ENCODE measurements at regions not wholly inside any gene's neighbourhood (a gene's known extent, or its start where the extent isn't known, plus 50 kb on each side); places are given as distances from the start of the nearest gene placed in this dataset.
"Not testable (repeated sequence)": the region's sequence is repeated elsewhere in the genome, so short reads cannot be mapped to it uniquely, and the experiment has no call there.

- DNase-seq (ENCODE audit: insufficient read length, low spot score) (no peak), FAIRE-seq (peak; percentile 47)
Measured at GRCh38 chr1:82161700-82162141, 361.0 kb downstream of the ADGRL2 start.

DNA sequence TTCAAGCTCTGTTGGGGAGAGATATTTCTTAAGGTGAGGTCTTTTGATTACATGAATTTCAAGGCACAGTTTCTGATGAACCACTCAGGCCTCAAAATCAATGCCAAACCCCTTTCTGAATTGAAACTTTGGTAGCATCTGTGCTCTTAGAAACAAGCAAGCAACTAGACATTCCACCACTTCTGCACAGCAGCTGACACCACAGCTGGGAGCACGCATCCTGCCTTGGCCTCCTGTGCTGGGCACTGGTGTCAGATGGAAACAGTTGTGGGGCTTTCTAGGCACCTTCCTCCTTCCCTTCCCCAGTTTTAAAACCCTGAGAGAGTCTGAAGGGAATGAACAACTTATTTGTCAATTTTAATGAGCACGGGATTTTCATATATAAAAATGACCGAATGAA lies 360.2 kb downstream of the ADGRL2 start:
- FAIRE-seq (peak; percentile 76), DNase-seq (ENCODE audit: insufficient read length, low spot score) (no peak)

DNA sequence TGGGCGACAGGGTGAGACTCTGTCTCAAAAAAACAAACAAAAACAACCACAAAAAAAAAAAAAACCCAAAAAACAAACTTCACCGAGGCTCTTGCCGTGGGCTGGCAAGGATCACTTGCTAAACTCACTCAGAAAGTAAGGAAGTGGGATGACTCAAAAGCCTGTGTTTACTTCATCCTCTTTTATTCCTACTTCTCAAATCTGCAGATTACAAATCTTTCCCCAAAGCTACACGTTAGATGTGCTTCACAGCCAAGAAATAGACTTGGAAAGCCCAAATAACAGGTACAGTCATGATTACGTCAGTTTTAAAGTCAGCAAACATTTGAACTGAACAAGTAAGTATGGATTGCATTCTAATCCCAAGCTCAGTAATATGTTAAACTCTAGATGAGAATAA lies 359.3 kb downstream of the ADGRL2 start:
- FAIRE-seq (no peak), DNase-seq (ENCODE audit: insufficient read length, low spot score) (no peak)

DNA sequence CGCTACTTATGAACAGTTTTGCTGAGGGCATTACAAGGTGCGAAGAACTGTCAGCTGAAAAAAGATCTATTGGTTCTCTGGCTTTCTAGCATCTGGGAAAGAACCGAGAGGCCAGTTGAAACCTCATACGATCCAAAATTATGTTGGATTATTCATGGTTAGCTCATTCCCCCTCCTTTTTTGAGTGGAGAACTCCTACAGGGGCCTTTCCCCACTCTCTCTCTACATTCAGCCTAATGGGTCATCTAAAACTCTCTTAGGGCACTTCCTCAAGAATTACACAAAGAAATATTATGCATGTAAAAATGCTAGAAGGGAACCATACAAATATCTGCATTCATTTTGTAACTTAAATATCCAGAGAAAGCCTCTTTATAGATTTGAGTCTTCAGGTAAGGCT lies 358.2 kb downstream of the ADGRL2 start:
- DNase-seq (ENCODE audit: insufficient read length, low spot score) (no peak), FAIRE-seq (no peak)

GRCh38 chr1:82154219-82154970 lies 353.7 kb downstream of the ADGRL2 start:
- no peak for DNase-seq (ENCODE audit: insufficient read length, low spot score)

DNA sequence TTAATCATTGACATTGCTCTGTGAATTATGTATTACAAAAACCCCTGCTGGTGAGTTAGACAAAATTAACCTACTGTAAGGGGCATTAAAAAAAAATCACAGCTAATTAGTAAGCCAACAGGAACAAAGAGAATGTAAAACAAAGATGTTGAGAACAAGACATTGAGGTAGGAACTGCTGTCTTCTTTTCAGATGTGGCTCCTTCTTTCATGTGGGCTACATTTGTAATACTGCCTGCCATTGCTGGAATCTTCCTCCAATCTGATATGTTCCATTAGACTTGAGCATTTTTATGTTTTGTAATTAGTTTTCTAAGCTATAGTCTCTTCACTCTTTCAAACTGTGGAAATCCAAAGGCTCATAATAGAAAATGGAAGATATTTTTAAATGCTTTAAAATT lies 353.0 kb downstream of the ADGRL2 start:
- FAIRE-seq: peak; percentile 54
- DNase-seq (ENCODE audit: insufficient read length, low spot score): no peak

More at GRCh38 chr1:82154219-82154970, 353.7 kb downstream of the ADGRL2 start:
- FAIRE-seq: no peak

DNA sequence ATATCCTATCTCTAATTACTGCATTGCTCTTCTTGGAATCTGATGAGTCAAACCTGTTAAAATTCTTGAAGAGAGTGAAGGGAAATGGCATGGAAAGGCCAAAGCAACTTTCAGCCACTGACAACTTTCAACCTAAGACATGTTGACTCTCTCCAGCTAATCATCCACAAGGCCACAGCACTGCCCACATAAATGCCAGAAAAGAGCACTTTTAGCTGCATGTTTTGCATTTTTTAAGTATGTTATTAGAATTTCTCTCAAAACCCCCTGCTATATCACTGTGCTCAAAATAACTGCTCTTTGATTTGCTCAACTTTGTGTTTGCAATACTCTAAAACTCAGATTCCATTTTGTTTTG lies 352.5 kb downstream of the ADGRL2 start:
- DNase-seq (ENCODE audit: insufficient read length, low spot score) (no peak), FAIRE-seq (peak; percentile 82)

DNA sequence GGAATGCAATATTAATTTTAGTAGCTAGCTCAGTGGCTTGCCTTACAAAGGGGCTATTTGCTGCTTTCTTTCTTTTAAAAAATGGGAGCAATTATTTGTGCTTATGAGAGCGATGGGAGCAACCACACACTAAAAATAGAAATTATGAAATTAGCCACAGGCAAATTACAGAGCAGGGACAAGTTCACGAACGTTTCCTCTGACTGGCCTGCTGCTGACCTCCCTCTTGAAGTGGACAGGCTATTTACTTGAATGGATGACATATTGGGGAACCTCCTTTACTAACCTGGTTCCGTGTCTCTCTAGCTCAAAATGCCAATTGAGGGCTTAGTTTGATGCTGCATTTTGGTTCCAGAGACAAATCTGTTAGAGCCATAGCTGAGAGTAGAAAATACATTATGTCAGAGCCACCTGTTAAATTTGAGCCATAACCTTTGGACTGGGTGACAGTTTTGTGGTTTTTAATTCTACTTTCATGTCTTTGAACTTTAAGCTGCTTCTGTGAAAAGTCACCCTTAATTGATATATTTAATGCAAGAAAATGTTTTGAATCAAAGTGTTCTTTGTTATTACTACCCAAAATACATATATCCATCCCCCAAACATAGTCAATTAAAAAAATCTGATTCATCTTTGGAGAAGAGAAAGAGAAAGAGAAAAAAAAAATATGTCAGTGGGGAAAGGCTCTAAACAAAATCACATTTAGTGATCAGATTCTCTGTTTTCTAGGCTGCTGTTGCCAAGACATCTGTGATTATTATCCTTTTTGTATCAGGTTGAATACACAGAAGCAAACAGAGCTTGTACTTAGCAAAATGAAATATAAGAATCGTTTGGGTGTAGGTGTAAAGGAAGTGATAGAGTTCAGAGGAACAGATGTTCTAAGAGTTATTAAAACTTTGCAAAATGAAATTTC lies 351.9 kb downstream of the ADGRL2 start:
- no peak for DNase-seq (ENCODE audit: insufficient read length, low spot score)
- FAIRE-seq: no peak

GRCh38 chr1:82145656-82146055 lies 344.9 kb downstream of the ADGRL2 start:
- DNase-seq (ENCODE audit: insufficient read length, low spot score): no peak
- no peak for FAIRE-seq

GRCh38 chr1:82143108-82143833 lies 342.5 kb downstream of the ADGRL2 start:
- peak; percentile 40 for FAIRE-seq
- no peak for DNase-seq (ENCODE audit: insufficient read length, low spot score)

- DNase-seq (ENCODE audit: insufficient read length, low spot score) (no peak), FAIRE-seq (no peak)
Measured at GRCh38 chr1:82141390-82141789, 340.7 kb downstream of the ADGRL2 start.

DNA sequence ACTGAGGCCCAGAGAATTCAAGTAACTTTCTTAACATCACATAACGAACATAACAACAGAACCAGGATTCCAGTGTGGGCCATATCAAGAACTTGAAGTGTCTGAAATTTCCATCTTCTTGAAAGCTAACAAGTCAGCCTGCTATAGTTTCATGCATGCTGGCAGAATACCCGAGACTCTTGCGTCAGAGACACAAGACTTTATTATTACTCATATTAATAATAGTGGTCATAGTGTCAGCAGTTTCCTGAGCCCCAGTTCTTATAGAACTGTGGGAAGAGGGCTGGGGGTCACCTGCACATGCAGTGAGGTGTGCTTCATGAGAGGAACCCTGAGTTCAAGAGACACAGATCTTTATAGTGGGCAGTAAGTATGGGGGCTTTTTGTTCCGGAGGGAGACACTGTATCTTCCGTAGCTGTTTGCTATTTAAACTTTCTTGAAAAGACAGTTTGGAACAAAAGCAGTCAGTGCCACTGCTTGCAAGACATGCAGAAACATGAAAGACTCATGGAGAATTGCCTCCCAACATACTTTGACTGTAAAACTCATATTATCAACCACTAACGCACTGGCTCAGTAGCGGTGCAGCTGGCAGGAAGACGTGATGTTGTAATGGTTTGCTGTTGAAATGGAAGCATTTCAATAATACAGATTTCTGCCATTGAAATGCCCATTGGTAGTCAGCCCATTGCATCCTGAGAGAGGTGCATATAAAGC lies 339.2 kb downstream of the ADGRL2 start:
- FAIRE-seq (no peak), DNase-seq (ENCODE audit: insufficient read length, low spot score) (no peak)

DNA sequence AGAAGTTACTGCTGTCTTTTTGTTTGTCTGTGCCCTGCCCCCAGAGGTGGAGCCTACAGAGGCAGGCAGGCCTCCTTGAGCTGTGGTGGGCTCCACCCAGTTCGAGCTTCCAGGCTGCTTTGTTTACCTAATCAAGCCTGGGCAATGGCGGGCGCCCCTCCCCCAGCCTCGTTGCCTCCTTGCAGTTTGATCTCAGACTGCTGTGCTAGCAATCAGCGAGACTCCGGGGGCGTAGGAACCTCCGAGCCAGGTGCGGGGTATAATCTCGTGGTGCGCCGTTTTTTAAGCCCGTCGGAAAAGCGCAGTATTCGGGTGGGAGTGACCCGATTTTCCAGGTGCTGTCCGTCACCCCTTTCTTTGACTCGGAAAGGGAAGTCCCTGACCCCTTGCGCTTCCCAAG lies 335.6 kb downstream of the ADGRL2 start:
- not testable (repeated sequence) for FAIRE-seq; DNase-seq (ENCODE audit: insufficient read length, low spot score)

- no peak for FAIRE-seq
- no peak for DNase-seq (ENCODE audit: insufficient read length, low spot score)
Measured at GRCh38 chr1:82125866-82126265, 325.1 kb downstream of the ADGRL2 start.

GRCh38 chr1:82125119-82125518 lies 324.4 kb downstream of the ADGRL2 start:
- no peak for FAIRE-seq
- DNase-seq (ENCODE audit: insufficient read length, low spot score): no peak

GRCh38 chr1:82121421-82121820 lies 320.7 kb downstream of the ADGRL2 start:
- no peak for FAIRE-seq

DNA sequence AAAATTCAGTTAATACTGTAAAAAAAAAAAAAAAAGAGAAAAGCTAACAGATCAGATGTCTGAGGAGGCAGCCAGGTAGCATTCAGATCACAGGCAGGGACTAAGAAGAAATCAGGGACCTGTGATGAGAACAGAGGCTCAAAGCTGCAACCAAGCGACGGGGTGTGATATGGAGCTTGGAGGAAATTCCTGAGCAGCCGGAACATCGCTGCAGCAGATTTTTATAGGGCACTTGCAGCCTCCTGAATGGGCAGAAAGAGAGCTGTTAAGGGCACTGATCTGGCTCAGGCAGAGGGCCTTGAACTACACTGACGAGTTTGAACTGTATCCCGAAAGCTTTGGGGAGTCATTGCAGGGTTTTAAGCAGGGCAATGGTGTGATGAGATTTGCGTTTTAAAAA lies 315.4 kb downstream of the ADGRL2 start:
- DNase-seq (ENCODE audit: insufficient read length, low spot score) (no peak), FAIRE-seq (no peak)

More at GRCh38 chr1:82121421-82121820, 320.7 kb downstream of the ADGRL2 start:
- no peak for DNase-seq (ENCODE audit: insufficient read length, low spot score)

DNA sequence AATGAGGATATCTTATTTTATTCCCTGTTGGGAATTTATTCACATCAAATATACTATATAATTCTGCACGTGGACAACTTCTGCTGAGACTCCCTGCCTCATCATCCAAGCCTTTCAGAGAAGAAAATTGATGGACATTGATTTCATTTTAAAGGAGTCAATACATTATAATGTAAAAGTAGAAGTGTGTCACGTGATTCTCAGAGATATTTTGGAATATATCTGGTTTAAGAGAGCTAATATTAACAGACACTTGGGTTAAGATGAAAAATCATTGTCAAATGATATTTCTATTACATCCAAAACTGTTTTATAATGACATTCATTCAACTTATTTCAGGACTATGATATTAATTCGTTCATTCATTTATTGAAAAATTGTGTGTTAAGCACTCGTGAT lies 314.2 kb downstream of the ADGRL2 start:
- FAIRE-seq: no peak

DNA sequence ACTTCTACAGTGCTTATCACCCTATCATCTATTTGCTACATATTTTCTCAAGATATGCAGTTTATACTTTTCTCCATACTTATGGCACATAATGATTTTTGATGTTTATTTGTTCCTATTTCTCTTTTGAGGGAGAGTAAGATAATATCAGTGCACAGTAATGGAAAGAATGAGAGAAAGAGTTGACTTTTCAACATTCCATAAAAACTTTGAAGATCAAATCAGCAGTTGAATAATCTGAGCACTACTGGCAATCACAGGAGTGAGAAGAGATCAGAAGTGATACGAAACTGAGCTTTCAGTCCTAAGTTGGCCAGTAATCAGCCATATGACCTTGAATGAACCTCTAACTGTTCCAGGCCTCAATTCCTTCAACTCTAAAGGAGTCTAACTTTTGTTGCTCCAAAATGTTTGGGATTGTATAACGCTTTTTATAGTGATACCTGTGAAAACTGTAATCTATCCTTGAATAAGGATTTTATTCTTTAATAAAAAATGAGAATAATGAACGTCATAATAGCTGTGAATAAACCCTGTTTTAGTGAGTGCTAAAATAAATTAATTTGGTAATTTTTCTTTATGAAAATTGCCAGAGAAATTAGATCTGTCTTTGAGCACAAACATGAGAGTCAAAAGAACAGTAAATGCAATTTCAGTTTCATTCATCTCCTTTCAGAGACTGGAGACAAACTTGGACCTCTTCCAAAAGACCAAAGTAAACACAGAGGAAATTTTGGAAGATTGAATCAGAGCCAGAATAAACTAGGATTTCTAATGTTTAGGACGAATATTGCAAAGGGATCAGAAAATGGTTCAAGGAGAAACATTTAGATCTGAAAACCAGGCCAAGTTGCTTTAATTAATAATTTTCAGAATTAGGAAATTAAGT lies 309.9 kb downstream of the ADGRL2 start:
- peak; percentile 35 for FAIRE-seq

More for the DNA sequence above, 314.2 kb downstream of the ADGRL2 start:
- DNase-seq (ENCODE audit: insufficient read length, low spot score): no peak

More for the DNA sequence above, 309.9 kb downstream of the ADGRL2 start:
- no peak for DNase-seq (ENCODE audit: insufficient read length, low spot score)

Measured in GM19239 (cell line).